HEK293T (cell line): ENCODE measurements at regions not wholly inside any gene's neighbourhood (a gene's known extent, or its start where the extent isn't known, plus 50 kb on each side); places are given as distances from the start of the nearest gene placed in this dataset.

Experiments
- CTCF ChIA-PET: fragments of 350-600 bp; formaldehyde crosslinking; extraction: SDS; loops from one replicate; lab custom pipeline; 2021; ENCODE audit warnings: antibody characterized with exemption, inconsistent platforms; lab: Yijun Ruan, JAX
- POLR2A ChIA-PET: fragments of 350-600 bp; formaldehyde crosslinking; extraction: SDS; loops from one replicate; lab custom pipeline; 2020; ENCODE audit warnings: antibody characterized with exemption, inconsistent platforms; lab: Yijun Ruan, JAX
- DNase-seq: peaks from one replicate; pipeline ENCODE4 v3.0.0; 2012; ENCODE audit warnings: mixed read lengths; ENCODE audit errors: extremely low spot score
- ARNT ChIP-seq: fragments of 450-650 bp; IDR thresholded peaks from 2 replicates; pipeline ENCODE4 v1.6.1; 2017; ENCODE audit warnings: mild to moderate bottlenecking
- BHLHE40 ChIP-seq: fragments of 450-650 bp; IDR thresholded peaks from 2 replicates; pipeline ENCODE4 v1.6.1; 2016; ENCODE audit warnings: mild to moderate bottlenecking, moderate library complexity, borderline replicate concordance
- CTBP1 ChIP-seq: fragments of 450-650 bp; IDR thresholded peaks from 2 replicates; pipeline ENCODE4 v1.6.1; 2016; ENCODE audit warnings: borderline replicate concordance
- ELF4 ChIP-seq: fragments of 450-650 bp; IDR thresholded peaks from 2 replicates; pipeline ENCODE4 v1.6.1; 2017; ENCODE audit warnings: antibody characterized with exemption
- FOXA1 ChIP-seq: fragments of 450-650 bp; IDR thresholded peaks from 2 replicates; pipeline ENCODE4 v1.6.1; 2016; ENCODE audit warnings: mild to moderate bottlenecking
- FOXK2 ChIP-seq: fragments of 450-650 bp; IDR thresholded peaks from 2 replicates; pipeline ENCODE4 v1.6.1; 2016; ENCODE audit warnings: mild to moderate bottlenecking
- FOXM1 ChIP-seq: fragments of 450-650 bp; IDR thresholded peaks from 2 replicates; pipeline ENCODE4 v1.6.1; 2017; ENCODE audit warnings: mild to moderate bottlenecking, borderline replicate concordance
- HDGF ChIP-seq: fragments of 450-650 bp; IDR thresholded peaks from 2 replicates; pipeline ENCODE4 v1.6.1; 2017; ENCODE audit warnings: antibody characterized with exemption, borderline replicate concordance
- L3MBTL2 ChIP-seq: fragments of 450-650 bp; conservative IDR thresholded peaks from 2 replicates; pipeline ENCODE4 v1.6.1; 2016; ENCODE audit warnings: mild to moderate bottlenecking
- LEF1 ChIP-seq: fragments of 450-650 bp; IDR thresholded peaks from 2 replicates; pipeline ENCODE4 v1.6.1; 2017; ENCODE audit warnings: mild to moderate bottlenecking, borderline replicate concordance
- NFRKB ChIP-seq: fragments of 450-650 bp; IDR thresholded peaks from 2 replicates; pipeline ENCODE4 v1.6.1; 2016; ENCODE audit warnings: mild to moderate bottlenecking, moderate library complexity
- SP1 ChIP-seq: fragments of 450-650 bp; IDR thresholded peaks from 2 replicates; pipeline ENCODE4 v1.6.1; 2017
- SUZ12 ChIP-seq: fragments of 450-650 bp; IDR thresholded peaks from 2 replicates; pipeline ENCODE4 v1.6.1; 2016; ENCODE audit warnings: mild to moderate bottlenecking
- TARDBP ChIP-seq: fragments of 450-650 bp; IDR thresholded peaks from 2 replicates; pipeline ENCODE4 v1.6.1; 2016
- ZNF384 ChIP-seq: fragments of 450-650 bp; IDR thresholded peaks from 2 replicates; pipeline ENCODE4 v1.6.1; 2016
- TF ChIP-seq, protein P1 (sequence below): fragments of 450-650 bp; IDR thresholded peaks from 2 replicates; pipeline ENCODE4 v1.6.1; 2016

DNA sequence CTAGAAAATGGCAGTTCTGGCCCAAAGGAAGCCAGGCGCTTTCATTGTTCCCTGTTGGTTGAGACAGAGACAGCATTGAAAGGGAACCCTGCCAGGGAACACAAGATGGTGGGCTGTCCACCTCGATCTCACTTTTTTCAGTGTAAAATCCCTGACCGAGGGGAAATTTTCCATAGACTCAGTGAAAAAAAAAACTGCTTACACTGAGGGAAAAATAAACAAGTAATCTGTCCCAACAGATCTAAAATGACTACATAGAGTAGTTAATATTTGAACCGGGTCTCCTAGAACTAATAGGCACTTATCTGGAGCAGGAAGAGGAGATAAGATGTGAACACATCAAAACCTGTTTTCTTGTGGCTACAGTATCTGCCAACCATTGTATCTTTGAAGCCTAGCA is 763.4 kb upstream of the GOLIM4 start:
- CTCF ChIA-PET, result no interaction called here
- POLR2A ChIA-PET, result no interaction called here
- TF ChIP-seq SP1 (no peak), SUZ12 (no peak), NFRKB (no peak), FOXA1 (no peak), LEF1 (no peak), HDGF (no peak), TARDBP (no peak), L3MBTL2 (no peak), FOXK2 (no peak), FOXM1 (no peak), ARNT (no peak), CTBP1 (no peak), BHLHE40 (no peak), ELF4 (no peak), ZNF384 (no peak)
- TF ChIP-seq, protein P1, sequence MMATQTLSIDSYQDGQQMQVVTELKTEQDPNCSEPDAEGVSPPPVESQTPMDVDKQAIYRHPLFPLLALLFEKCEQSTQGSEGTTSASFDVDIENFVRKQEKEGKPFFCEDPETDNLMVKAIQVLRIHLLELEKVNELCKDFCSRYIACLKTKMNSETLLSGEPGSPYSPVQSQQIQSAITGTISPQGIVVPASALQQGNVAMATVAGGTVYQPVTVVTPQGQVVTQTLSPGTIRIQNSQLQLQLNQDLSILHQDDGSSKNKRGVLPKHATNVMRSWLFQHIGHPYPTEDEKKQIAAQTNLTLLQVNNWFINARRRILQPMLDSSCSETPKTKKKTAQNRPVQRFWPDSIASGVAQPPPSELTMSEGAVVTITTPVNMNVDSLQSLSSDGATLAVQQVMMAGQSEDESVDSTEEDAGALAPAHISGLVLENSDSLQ, result no peak

DNA sequence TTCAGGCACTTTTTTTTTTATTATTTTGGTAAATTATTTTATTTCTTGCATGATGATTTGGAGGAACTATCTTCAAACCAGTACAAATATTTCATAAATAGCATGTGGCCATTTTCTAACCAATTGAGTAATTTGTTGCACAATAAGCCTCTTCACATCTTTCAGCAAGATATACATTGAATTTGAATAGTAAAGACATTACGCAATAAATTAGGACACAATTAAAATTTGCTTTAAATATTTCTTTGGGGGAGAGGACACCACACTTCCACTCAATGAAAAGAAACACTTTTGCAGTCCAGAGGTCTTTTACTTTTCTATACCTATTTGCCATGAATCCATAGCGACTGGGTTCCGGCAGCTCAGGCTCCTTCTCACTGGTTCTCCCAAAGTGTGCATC is 762.6 kb upstream of the GOLIM4 start:
- TF ChIP-seq SP1, result no peak
- TF ChIP-seq HDGF, result no peak
- TF ChIP-seq L3MBTL2, result no peak
- TF ChIP-seq FOXK2, result no peak
- no peak for TF ChIP-seq ZNF384
- no peak for TF ChIP-seq ARNT
- no peak for TF ChIP-seq TARDBP
- no peak for TF ChIP-seq BHLHE40
- no peak for TF ChIP-seq SUZ12
- TF ChIP-seq FOXA1, result no peak
- TF ChIP-seq FOXM1, result no peak
- TF ChIP-seq, protein P1, result no peak
- TF ChIP-seq NFRKB, result no peak
- ChIA-PET CTCF (no interaction called here), POLR2A (no interaction called here)
- DNase-seq, result no peak

More for the DNA sequence above, 763.4 kb upstream of the GOLIM4 start:
- no peak for DNase-seq

DNA sequence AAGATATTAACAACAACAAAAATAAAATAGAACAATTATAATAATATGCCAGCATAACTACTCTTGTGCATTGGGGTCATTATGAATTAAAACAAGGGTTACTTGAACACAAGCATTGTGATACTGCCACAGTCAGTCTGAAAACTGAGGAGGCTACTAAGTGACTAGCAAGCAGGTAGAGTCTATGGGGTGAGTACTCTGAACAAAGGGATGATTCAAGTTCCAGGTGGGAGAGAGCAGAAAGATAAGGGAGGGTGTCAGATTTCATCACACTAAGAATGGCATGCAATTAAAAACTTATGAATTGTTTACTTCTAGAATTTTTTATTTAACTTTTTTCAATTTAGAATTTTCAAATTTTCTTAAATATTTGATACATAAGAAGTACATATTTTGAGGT is 754.4 kb upstream of the GOLIM4 start:
- TF ChIP-seq ELF4 (no peak), SP1 (no peak), HDGF (no peak), FOXM1 (no peak), TARDBP (no peak), FOXA1 (no peak), NFRKB (no peak), CTBP1 (no peak), BHLHE40 (no peak), LEF1 (no peak), FOXK2 (no peak), ZNF384 (no peak), ARNT (no peak), L3MBTL2 (no peak), SUZ12 (no peak)
- TF ChIP-seq, protein P1, result no peak
- ChIA-PET CTCF (no interaction called here), POLR2A (no interaction called here)
- DNase-seq, result no peak

DNA sequence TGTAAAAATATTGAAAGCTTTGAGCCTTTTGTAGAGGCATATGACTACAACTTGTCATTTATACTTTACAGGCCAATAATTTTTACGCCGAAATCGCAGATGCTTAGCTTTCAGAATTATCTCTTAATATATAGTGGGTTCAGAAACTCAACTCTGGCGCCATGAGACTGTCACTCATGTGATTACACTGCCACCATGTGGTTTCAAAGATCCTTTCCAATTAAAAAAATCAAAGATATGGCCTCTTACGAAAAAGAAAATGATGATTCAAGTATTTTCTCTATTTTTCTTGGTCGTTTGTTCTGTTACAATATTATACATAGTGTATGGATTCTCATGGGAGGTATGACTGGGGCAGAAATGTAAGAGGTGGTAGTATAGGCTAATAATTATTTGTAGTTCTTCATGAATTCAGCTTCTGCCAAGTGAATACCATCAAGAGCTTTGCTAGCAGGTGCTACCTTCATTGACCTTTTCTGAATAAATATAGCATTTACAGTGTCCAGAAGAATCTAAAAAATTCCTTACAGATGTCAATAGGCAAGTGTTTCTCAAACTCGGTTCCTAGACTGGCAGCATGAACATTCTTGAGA is 751.7 kb upstream of the GOLIM4 start:
- ChIA-PET CTCF (interaction anchor here (0.6 to 1.7 kb wide), 12 partner anchors 9 to 637 kb away, joined by 3 to 13 read pairs (median 4); no protein-coding TSS in a partner anchor), POLR2A (no interaction called here)
- peak; percentile 29 for DNase-seq
- no peak for TF ChIP-seq CTBP1
- no peak for TF ChIP-seq ARNT
- TF ChIP-seq FOXK2, result no peak
- TF ChIP-seq TARDBP, result no peak
- no peak for TF ChIP-seq FOXM1
- no peak for TF ChIP-seq SUZ12
- TF ChIP-seq, protein P1, result peak; percentile 53; the same call in 1 of the 2 replicates

DNA sequence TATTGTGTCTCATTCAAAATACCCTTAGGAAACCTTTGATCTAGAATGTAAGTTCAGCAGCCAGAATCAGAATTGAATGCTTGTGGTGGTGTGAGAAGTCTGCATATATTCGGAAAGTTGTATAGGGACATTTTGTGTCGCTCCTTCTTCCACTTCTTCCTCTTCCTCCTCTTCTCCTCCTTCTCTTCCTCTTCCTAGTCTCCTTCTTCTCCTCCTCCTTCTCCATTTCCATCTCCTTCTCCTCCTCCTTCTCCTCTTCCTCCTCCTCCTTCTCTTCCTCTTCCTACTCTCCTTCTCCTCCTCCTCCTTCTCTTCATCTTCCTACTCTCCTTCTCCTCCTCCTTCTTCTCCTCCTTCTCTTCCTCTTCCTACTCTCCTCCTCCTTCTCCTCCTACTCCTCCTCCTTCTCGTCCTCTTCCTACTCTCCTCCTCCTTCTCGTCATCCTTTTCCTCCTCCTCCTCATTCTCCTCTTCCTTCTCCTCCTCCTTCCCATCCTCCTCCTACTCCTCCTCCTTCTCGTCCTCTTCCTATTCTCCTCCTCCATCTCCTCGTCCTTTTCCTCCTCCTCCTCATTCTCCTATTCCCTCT is 749.3 kb upstream of the GOLIM4 start:
- DNase-seq, result no peak
- no peak for TF ChIP-seq BHLHE40
- TF ChIP-seq FOXA1, result no peak
- TF ChIP-seq ELF4, result no peak
- TF ChIP-seq SUZ12, result no peak
- no peak for TF ChIP-seq LEF1
- TF ChIP-seq L3MBTL2, result no peak
- TF ChIP-seq, protein P1, result no peak
- ChIA-PET CTCF (no interaction called here), POLR2A (no interaction called here)
